HEK293 (cell line): ENCODE measurements at regions not wholly inside any gene's neighbourhood (a gene's known extent, or its start where the extent isn't known, plus 50 kb on each side); places are given as distances from the start of the nearest gene placed in this dataset.

Experiments used
- CTCF ChIP-seq: fragments of 450-650 bp; formaldehyde crosslinking; IDR thresholded peaks from 2 replicates; pipeline ENCODE4 v1.5.1; 2016; ENCODE audit warnings: missing biosample characterization, missing genetic modification characterization
- KLF8 ChIP-seq: fragments of 450-650 bp; formaldehyde crosslinking; IDR thresholded peaks from 2 replicates; pipeline ENCODE4 v1.5.1; 2016; ENCODE audit warnings: missing biosample characterization, missing genetic modification characterization
- PATZ1 ChIP-seq: fragments of 450-650 bp; formaldehyde crosslinking; IDR thresholded peaks from 2 replicates; pipeline ENCODE4 v1.5.1; 2016; ENCODE audit warnings: missing biosample characterization, missing genetic modification characterization
- PRDM4 ChIP-seq: fragments of 450-650 bp; formaldehyde crosslinking; IDR thresholded peaks from 2 replicates; pipeline ENCODE4 v1.5.1; 2017; ENCODE audit warnings: missing biosample characterization, missing genetic modification characterization
- SETDB1 ChIP-seq: IDR thresholded peaks from one replicate; pipeline ENCODE4 v1.6.1; 2017; ENCODE audit warnings: mild to moderate bottlenecking, low read length, moderate library complexity, mixed read lengths; ENCODE audit not compliant: insufficient read length
- TSHZ1 ChIP-seq: fragments of 450-650 bp; formaldehyde crosslinking; IDR thresholded peaks from 2 replicates; pipeline ENCODE4 v1.5.1; 2016; ENCODE audit warnings: missing biosample characterization, missing genetic modification characterization, borderline replicate concordance
- ZBTB1 ChIP-seq: fragments of 450-650 bp; formaldehyde crosslinking; IDR thresholded peaks from 2 replicates; pipeline ENCODE4 v1.5.1; 2016; ENCODE audit warnings: missing biosample characterization, missing genetic modification characterization
- ZNF140 ChIP-seq: fragments of 450-650 bp; formaldehyde crosslinking; IDR thresholded peaks from 2 replicates; pipeline ENCODE4 v1.5.1; 2016; ENCODE audit warnings: missing biosample characterization, missing genetic modification characterization
- ZNF654 ChIP-seq: fragments of 450-650 bp; formaldehyde crosslinking; IDR thresholded peaks from 2 replicates; pipeline ENCODE4 v1.5.1; 2016; ENCODE audit warnings: low read depth, missing biosample characterization, missing genetic modification characterization
- ZNF707 ChIP-seq: fragments of 450-650 bp; formaldehyde crosslinking; IDR thresholded peaks from 2 replicates; pipeline ENCODE4 v1.5.1; 2016; ENCODE audit warnings: missing biosample characterization, missing genetic modification characterization
- TF ChIP-seq, protein P1 (sequence below): IDR thresholded peaks from 2 replicates; pipeline ENCODE4 v1.6.1; 2011; ENCODE audit warnings: mild to moderate bottlenecking, low read depth, low read length, borderline replicate concordance

DNA sequence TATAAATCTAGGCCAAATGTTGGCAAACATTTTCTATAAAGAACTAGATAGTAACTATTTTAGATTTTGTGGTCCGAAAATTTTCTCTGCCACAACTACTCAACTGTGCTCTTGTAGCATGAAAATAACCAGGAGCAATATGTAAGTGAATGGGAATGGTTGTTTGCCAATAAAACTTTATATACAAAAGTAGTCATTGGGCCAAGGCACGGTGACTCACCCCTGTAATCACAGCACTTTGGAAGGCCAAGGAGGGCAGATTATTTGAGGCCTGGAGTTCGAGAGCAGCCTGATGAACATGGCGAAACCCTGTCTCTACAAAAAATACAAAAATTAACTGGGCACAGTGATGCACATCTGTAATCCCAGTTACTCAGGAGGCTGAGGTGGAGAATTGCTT, 617.1 kb downstream of the EPM2A start:
- TF ChIP-seq ZBTB1 (no peak), TSHZ1 (no peak), ZNF654 (tag by site-specific recombination) (no peak), CTCF (tag by site-specific recombination) (no peak), PATZ1 (tag by site-specific recombination) (no peak), PRDM4 (no peak), ZNF140 (tag by site-specific recombination) (no peak), SETDB1 (no peak), KLF8 (tag by site-specific recombination) (no peak), ZNF707 (tag by site-specific recombination) (no peak)
- TF ChIP-seq, protein P1, sequence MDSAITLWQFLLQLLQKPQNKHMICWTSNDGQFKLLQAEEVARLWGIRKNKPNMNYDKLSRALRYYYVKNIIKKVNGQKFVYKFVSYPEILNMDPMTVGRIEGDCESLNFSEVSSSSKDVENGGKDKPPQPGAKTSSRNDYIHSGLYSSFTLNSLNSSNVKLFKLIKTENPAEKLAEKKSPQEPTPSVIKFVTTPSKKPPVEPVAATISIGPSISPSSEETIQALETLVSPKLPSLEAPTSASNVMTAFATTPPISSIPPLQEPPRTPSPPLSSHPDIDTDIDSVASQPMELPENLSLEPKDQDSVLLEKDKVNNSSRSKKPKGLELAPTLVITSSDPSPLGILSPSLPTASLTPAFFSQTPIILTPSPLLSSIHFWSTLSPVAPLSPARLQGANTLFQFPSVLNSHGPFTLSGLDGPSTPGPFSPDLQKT, result no peak
